ENCODE measurements at regions not wholly inside any gene's neighbourhood (a gene's known extent, or its start where the extent isn't known, plus 50 kb on each side); places are given as distances from the start of the nearest gene placed in this dataset.

DNA sequence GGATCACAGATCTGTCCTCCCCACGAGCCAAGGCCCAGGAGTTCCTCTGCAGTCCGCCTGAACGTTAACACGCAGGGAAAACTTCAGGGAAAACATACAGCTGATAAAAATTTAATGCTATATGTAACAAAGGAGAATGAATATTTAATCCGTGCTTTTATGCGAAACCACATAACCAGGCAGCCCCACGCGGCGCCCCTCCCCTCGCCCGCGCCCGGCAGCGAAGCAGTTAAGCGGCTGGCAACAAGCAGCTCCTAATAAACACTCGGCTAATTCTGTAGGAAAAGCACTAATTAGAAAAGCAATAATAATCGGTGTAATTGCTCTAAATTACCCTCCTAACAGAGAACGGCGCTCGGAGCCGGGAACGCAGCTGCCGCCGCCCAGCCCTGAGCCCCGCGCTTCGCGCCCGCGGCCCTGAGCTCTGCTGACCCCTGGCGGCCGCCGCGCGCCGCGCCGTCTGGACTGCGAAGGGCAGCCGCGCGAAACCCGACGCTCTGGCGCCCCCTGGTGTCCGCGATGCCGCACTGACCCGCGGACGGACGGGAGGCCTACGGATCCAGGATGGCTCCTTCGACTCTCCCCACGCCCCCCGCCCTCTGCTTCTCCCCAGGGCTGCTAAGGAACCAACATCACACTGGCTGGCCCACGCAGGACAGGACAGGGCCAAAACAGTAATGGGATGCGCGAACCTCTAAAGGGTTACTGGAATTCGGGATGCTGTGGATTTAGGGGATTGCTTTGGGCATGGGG, 181.4 kb downstream of the SMAD2 start:
- TF ChIP-seq, protein P1, sequence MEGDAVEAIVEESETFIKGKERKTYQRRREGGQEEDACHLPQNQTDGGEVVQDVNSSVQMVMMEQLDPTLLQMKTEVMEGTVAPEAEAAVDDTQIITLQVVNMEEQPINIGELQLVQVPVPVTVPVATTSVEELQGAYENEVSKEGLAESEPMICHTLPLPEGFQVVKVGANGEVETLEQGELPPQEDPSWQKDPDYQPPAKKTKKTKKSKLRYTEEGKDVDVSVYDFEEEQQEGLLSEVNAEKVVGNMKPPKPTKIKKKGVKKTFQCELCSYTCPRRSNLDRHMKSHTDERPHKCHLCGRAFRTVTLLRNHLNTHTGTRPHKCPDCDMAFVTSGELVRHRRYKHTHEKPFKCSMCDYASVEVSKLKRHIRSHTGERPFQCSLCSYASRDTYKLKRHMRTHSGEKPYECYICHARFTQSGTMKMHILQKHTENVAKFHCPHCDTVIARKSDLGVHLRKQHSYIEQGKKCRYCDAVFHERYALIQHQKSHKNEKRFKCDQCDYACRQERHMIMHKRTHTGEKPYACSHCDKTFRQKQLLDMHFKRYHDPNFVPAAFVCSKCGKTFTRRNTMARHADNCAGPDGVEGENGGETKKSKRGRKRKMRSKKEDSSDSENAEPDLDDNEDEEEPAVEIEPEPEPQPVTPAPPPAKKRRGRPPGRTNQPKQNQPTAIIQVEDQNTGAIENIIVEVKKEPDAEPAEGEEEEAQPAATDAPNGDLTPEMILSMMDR (IDR thresholded peaks at IDR 0.05; ENCODE audit: low read length), result peak; percentile 97
- no peak for TF ChIP-seq EZH2 (IDR thresholded peaks at IDR 0.05; ENCODE audit: borderline replicate concordance, low read length)

Measured in OCI-LY1 (cell line).